Smooth muscle cell (in vitro differentiated cells): ENCODE measurements at regions not wholly inside any gene's neighbourhood (a gene's known extent, or its start where the extent isn't known, plus 50 kb on each side); places are given as distances from the start of the nearest gene placed in this dataset.

Source experiments
- DNase-seq: peaks from one replicate; lab custom pipeline; 2025; ENCODE audit not compliant: unreplicated experiment; lab: John Stamatoyannopoulos, UW
- H2AFZ ChIP-seq: fragments of 200-600 bp; sonication (generic); 2 replicates; pipeline ENCODE4 v1.6.0; 2016; ENCODE audit warnings: antibody characterized with exemption, low read depth, mild to moderate bottlenecking
- H3F3A ChIP-seq: fragments of 200-600 bp; sonication (generic); 2 replicates; pipeline ENCODE4 v1.6.0; 2017; ENCODE audit warnings: antibody characterized with exemption, low read depth
- H3K27ac ChIP-seq: fragments of 200-600 bp; sonication (generic); 2 replicates; pipeline ENCODE4 v1.5.1; 2016; ENCODE audit warnings: low read depth, mild to moderate bottlenecking
- H3K27me3 ChIP-seq: fragments of 200-600 bp; sonication (generic); 2 replicates; pipeline ENCODE4 v1.6.1; 2016; ENCODE audit warnings: low read depth, mild to moderate bottlenecking
- H3K36me3 ChIP-seq: fragments of 200-600 bp; sonication (generic); 2 replicates; pipeline ENCODE4 v1.5.1; 2016; ENCODE audit warnings: low read depth
- H3K4me1 ChIP-seq: fragments of 200-600 bp; sonication (generic); 2 replicates; pipeline ENCODE4 v1.5.1; 2016; ENCODE audit warnings: low read depth
- H3K4me2 ChIP-seq: fragments of 200-600 bp; sonication (generic); 2 replicates; pipeline ENCODE4 v1.6.0; 2016; ENCODE audit warnings: mild to moderate bottlenecking
- H3K4me3 ChIP-seq: fragments of 200-600 bp; sonication (generic); 2 replicates; pipeline ENCODE4 v1.5.1; 2016; ENCODE audit warnings: mild to moderate bottlenecking
- H3K79me2 ChIP-seq: fragments of 200-600 bp; sonication (generic); 2 replicates; pipeline ENCODE4 v1.6.0; 2016; ENCODE audit warnings: low read depth, mild to moderate bottlenecking
- H3K9ac ChIP-seq: fragments of 200-600 bp; sonication (generic); 2 replicates; pipeline ENCODE4 v1.6.0; 2016; ENCODE audit warnings: low read depth
- H3K9me3 ChIP-seq: fragments of 200-600 bp; sonication (generic); replicated peaks from 2 replicates; pipeline ENCODE4 v1.5.1; 2016; ENCODE audit warnings: low read depth
- H4K20me1 ChIP-seq: fragments of 200-600 bp; sonication (generic); 2 replicates; pipeline ENCODE4 v1.6.0; 2016; ENCODE audit warnings: low read depth
- CTCF ChIP-seq: fragments of 200-600 bp; sonication (generic); IDR thresholded peaks from 2 replicates; pipeline ENCODE4 v1.5.1; 2017; ENCODE audit warnings: borderline replicate concordance, mild to moderate bottlenecking, antibody characterized with exemption; ENCODE audit not compliant: insufficient read depth, poor library complexity, severe bottlenecking
- WGBS: methylation state at CpG from one replicate; pipeline ENCODE4 v1.1.7; 2016; ENCODE audit warnings: low lambda C conversion rate; 5-methylcytosine and 5-hydroxymethylcytosine counted together

GRCh38 chr7:86918245-86918644, 141.2 kb downstream of the ELAPOR2 start:
- H3K27ac ChIP-seq: no peak overlapping the region
- no peaks in the 10 kb centered on the region for H3K79me2 ChIP-seq
- no peak overlapping the region for H3K4me3 ChIP-seq
- TF ChIP-seq CTCF: no peak
- no peak overlapping the region for H2AFZ ChIP-seq
- no peaks in the 10 kb centered on the region for H3K36me3 ChIP-seq
- H4K20me1 ChIP-seq: peaks cover 3% of the 10 kb centered on the region
- DNase-seq: no peak
- 84% methylated on average over 3 of the region's 3 CpGs for WGBS
- H3K4me2 ChIP-seq: no peak overlapping the region
- H3K4me1 ChIP-seq: no peaks in the 10 kb centered on the region
- no peak overlapping the region for H3K9ac ChIP-seq
- no peaks in the 10 kb centered on the region for H3F3A ChIP-seq
- H3K27me3 ChIP-seq: no peaks in the 10 kb centered on the region
- no peaks in the 10 kb centered on the region for H3K9me3 ChIP-seq

- H3K4me1 ChIP-seq: no peaks in the 10 kb centered on the region
- DNase-seq: no peak
- no peak for TF ChIP-seq CTCF
- H3K4me3 ChIP-seq: no peak overlapping the region
- no peaks in the 10 kb centered on the region for H3F3A ChIP-seq
- no peaks in the 10 kb centered on the region for H3K9me3 ChIP-seq
- no peak overlapping the region for H3K27ac ChIP-seq
- WGBS: 84% methylated on average over 1 of the region's 1 CpG
- no peak overlapping the region for H3K4me2 ChIP-seq
- H3K36me3 ChIP-seq: no peaks in the 10 kb centered on the region
- no peaks in the 10 kb centered on the region for H3K27me3 ChIP-seq
- no peaks in the 10 kb centered on the region for H4K20me1 ChIP-seq
- no peak overlapping the region for H2AFZ ChIP-seq
- H3K79me2 ChIP-seq: no peaks in the 10 kb centered on the region
- no peak overlapping the region for H3K9ac ChIP-seq
These were observed 143.1 kb downstream of the ELAPOR2 start for GRCh38 chr7:86916277-86916825.

- Histone ChIP-seq H3K9me3 (no peaks in the 10 kb centered on the region), H3K4me3 (no peak overlapping the region), H3K27me3 (no peaks in the 10 kb centered on the region), H3K9ac (no peak overlapping the region), H3F3A (no peaks in the 10 kb centered on the region), H3K27ac (peak overlapping the region; percentile 87), H3K4me2 (peak overlapping the region; percentile 63), H3K4me1 (no peaks in the 10 kb centered on the region), H4K20me1 (no peaks in the 10 kb centered on the region), H3K36me3 (no peaks in the 10 kb centered on the region), H2AFZ (no peak overlapping the region), H3K79me2 (no peaks in the 10 kb centered on the region)
- 31% methylated on average over 1 of the region's 1 CpG for WGBS
- no peak for DNase-seq
- peak; percentile 66 for TF ChIP-seq CTCF
These were observed 144.9 kb downstream of the ELAPOR2 start for GRCh38 chr7:86914551-86914950.
